Fibroblast of upper back skin (primary cell): ENCODE measurements at regions not wholly inside any gene's neighbourhood (a gene's known extent, or its start where the extent isn't known, plus 50 kb on each side); places are given as distances from the start of the nearest gene placed in this dataset.

Experiments
- DNase-seq: peaks from one replicate; pipeline ENCODE4 v3.0.0-alpha.2; 2013

- no peak for DNase-seq
Observed at GRCh38 chr17:45730192-45730591, 53.9 kb upstream of the CRHR1 start.

- DNase-seq, result no peak
Observed at GRCh38 chr17:45731459-45731858, 52.7 kb upstream of the CRHR1 start.

DNA sequence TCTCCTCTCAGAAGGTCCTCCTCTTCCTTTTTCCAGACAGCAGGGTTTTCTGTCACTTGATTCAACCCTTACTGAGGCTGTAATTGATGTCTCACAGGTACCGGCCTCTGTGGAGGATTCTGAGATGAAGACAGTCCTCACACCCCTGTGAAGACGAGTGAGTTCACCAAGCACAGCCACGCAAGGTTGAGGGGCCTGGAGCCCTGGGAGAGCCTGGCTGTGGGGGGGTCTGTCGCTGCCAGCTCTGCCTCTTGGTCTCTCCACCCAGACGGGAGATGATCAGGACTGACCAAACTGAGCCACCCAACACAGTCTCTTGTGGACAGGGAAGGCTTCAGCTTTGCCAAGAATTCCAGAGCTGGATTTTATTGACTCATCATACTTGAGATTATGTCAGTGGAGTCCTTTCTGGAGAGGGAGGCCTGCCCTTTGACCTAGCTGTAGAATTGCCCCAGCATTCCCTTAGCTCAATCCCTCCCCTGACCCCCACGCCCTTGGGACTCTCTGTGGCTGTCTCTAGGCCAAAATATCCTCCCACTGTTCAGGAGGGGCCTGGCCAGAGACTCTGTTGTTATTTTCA, 51.1 kb upstream of the CRHR1 start:
- DNase-seq, result no peak

DNA sequence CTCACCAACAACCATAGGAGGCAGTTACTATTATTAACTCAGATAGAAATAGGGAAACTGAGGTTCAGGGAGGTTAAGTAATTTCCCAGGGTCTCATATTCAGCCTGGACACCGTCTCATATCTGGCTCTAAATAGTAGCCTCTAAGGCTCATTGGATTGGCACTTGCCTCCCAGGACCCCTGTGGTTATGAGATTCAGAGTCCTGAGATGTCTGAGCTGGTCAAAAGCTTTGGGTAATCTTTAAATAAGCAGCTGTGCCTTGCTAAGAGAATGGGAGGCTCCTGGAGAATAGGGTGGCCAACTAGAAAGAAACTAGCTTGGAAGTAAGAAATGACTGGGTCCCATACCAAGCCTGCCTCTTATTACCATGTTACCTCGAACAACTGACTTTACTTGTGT, 50.3 kb upstream of the CRHR1 start:
- no peak for DNase-seq
